Neural progenitor cell (in vitro differentiated cells): ENCODE measurements at regions not wholly inside any gene's neighbourhood (a gene's known extent, or its start where the extent isn't known, plus 50 kb on each side); places are given as distances from the start of the nearest gene placed in this dataset.

Source experiments
- CTCF ChIP-seq: fragments of 200-600 bp; sonication (generic); IDR thresholded peaks from 2 replicates; pipeline ENCODE4 v1.5.1; 2017; ENCODE audit warnings: antibody characterized with exemption, mild to moderate bottlenecking
- EZH2 ChIP-seq: fragments of 200-600 bp; sonication (generic); IDR thresholded peaks from 2 replicates; pipeline ENCODE4 v1.6.1; 2017; ENCODE audit warnings: antibody characterized with exemption, mild to moderate bottlenecking, moderate library complexity

GRCh38 chr12:113710216-113710615 lies 238.5 kb upstream of the LHX5 start:
- TF ChIP-seq EZH2 (no peak), CTCF (no peak)
